ENCODE measurements at regions not wholly inside any gene's neighbourhood (a gene's known extent, or its start where the extent isn't known, plus 50 kb on each side); places are given as distances from the start of the nearest gene placed in this dataset.

DNA sequence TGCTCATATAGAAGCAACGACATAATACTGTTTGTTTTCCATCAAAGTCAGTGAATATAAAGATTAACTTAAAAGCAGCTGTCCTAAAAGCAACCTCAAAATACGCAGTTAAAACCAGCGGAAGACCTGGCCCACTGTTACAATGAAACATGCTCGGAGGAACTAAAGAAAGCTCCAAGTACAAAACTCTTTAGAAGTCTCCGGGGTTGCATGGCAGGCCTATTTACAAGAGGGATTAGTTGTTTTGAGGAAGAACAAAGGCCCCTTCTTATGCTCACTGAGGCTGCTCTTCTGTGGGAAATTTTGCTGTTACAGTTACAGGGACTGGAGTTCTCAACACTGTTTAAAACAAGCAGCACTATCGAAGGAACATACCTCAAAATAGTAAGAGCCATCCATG is 75.9 kb upstream of the C12orf71 start:
- Histone ChIP-seq H3K4me2 (ENCODE audit: insufficient read depth, insufficient read length, low read length) (no peak overlapping the region), H3T11ph (ENCODE audit: low read length) (no peak overlapping the region), H3K79me2 (ENCODE audit: insufficient read depth, low read length) (no peaks in the 10 kb centered on the region), H3K56ac (ENCODE audit: insufficient read length, low read depth, low read length) (no peak overlapping the region), H3K18ac (ENCODE audit: insufficient read length, low read depth, low read length) (no peak overlapping the region), H3K4ac (ENCODE audit: low read depth, low read length) (no peak overlapping the region), H3K9me3 (ENCODE audit: control insufficient read depth, low read depth, low read length) (no peaks in the 10 kb centered on the region), H2BK15ac (ENCODE audit: low read depth, low read length) (no peak overlapping the region), H4K91ac (ENCODE audit: insufficient read length, low read depth, low read length) (no peak overlapping the region), H3K27ac (ENCODE audit: insufficient read length, low read depth, low read length) (no peak overlapping the region), H3K79me1 (ENCODE audit: insufficient read depth, low read depth, low read length, poor library complexity, severe bottlenecking) (no peaks in the 10 kb centered on the region), H3K9ac (ENCODE audit: extremely low read depth, insufficient read length, low read length) (no peak overlapping the region), H2AK5ac (ENCODE audit: insufficient read length, low read length) (no peak overlapping the region), H3K14ac (ENCODE audit: insufficient read depth, low read length) (no peak overlapping the region), H2AFZ (ENCODE audit: low read length) (no peak overlapping the region), H4K20me1 (ENCODE audit: control insufficient read depth, insufficient read depth, insufficient read length) (no peaks in the 10 kb centered on the region), H3K27me3 (ENCODE audit: insufficient read depth, low read length) (no peaks in the 10 kb centered on the region), H2BK20ac (ENCODE audit: low read depth, low read length, poor library complexity, severe bottlenecking) (no peak overlapping the region), H4K5ac (ENCODE audit: insufficient read length, low read depth, low read length) (no peak overlapping the region), H2BK12ac (ENCODE audit: insufficient read length, low read depth, low read length) (no peak overlapping the region), H3K4me1 (ENCODE audit: insufficient read depth, low read length) (no peaks in the 10 kb centered on the region), H4K8ac (replicated peaks; ENCODE audit: insufficient read length, low read depth, low read length) (no peak overlapping the region), H2BK120ac (ENCODE audit: low read depth, low read length, poor library complexity, severe bottlenecking) (no peak overlapping the region), H2BK5ac (ENCODE audit: insufficient read length, low read length) (no peak overlapping the region), H3K23me2 (ENCODE audit: insufficient read length, low read depth, low read length, poor library complexity, severe bottlenecking) (no peaks in the 10 kb centered on the region), H3K23ac (ENCODE audit: insufficient read length, low read depth, low read length) (no peak overlapping the region)
- Mint-ChIP-seq H3K9me3 (peaks cover 0 to 3% of the 10 kb centered on the region in 2 experiments; a peak in 2 of 5 replicates), H3K27ac (peak overlapping the region; percentile 37 to 94 (median 37)), H3K27me3 (ENCODE audit: low read depth) (no peaks in the 10 kb centered on the region), H3K4me1 (peaks cover 20% of the 10 kb centered on the region in 2 experiments), H3K36me3 (ENCODE audit: insufficient read depth in 1 of 3, low read depth in 3 of 3) (peaks cover 0 to 11% (median 0%) of the 10 kb centered on the region in 3 experiments; a peak in 2 of 7 replicates), H3K4me3 (peak overlapping the region in 1 of 2 experiments; percentile 3; a peak in 1 of 5 replicates)
- DNase-seq = no peak
- WGBS (ENCODE audit: extremely low coverage, insufficient read length, low lambda C conversion rate) = no CpG with 5 or more reads among the region's 6 CpGs
- TF ChIP-seq, protein P1, sequence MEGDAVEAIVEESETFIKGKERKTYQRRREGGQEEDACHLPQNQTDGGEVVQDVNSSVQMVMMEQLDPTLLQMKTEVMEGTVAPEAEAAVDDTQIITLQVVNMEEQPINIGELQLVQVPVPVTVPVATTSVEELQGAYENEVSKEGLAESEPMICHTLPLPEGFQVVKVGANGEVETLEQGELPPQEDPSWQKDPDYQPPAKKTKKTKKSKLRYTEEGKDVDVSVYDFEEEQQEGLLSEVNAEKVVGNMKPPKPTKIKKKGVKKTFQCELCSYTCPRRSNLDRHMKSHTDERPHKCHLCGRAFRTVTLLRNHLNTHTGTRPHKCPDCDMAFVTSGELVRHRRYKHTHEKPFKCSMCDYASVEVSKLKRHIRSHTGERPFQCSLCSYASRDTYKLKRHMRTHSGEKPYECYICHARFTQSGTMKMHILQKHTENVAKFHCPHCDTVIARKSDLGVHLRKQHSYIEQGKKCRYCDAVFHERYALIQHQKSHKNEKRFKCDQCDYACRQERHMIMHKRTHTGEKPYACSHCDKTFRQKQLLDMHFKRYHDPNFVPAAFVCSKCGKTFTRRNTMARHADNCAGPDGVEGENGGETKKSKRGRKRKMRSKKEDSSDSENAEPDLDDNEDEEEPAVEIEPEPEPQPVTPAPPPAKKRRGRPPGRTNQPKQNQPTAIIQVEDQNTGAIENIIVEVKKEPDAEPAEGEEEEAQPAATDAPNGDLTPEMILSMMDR (conservative IDR thresholded peaks at IDR 0.05) = no peak
